ENCODE measurements at regions not wholly inside any gene's neighbourhood (a gene's known extent, or its start where the extent isn't known, plus 50 kb on each side); places are given as distances from the start of the nearest gene placed in this dataset.

DNA sequence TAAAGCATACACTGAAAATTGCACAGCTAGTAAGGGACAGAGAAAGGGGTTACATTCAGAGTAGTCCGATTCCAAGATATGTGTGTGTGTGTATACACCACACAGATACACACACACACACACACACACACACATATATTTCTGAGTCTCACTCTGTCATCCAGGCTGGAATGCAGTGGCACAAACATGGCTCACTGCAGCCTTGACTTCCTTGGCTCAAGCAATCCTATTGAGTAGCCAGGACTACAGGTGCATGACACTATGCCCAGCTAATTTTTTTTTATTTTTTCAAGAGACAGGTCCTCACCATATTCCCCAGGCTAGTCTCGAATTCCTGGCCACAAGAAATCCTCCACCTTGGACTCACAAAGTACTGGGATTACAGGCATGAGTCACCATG is 68.1 kb upstream of the ITPRID2 start:
- TF ChIP-seq CTCF (IDR thresholded peaks at IDR 0.05): no peak
- no peak for TF ChIP-seq POLR2A (IDR thresholded peaks at IDR 0.05)

Data from adrenal gland (tissue), 5 donors.